A549 (cell line): ENCODE measurements at regions not wholly inside any gene's neighbourhood (a gene's known extent, or its start where the extent isn't known, plus 50 kb on each side); places are given as distances from the start of the nearest gene placed in this dataset.

Source experiments
- ATAC-seq, 2 experiments: fragments of 200-7000 bp in 1 of 2; fragments of >200 bp in 1 of 2; cut with Nextera tagmentation in 1 of 2; cut with Tn5 transposase in 1 of 2; 3 replicates each; pipeline versions ENCODE4 v1.8.0 to v1.9.1; 2018 to 2020; ENCODE audit warnings: mild to moderate bottlenecking in 1 of 2, moderate library complexity in 1 of 2
- CTCF ChIA-PET: fragments of 300-600 bp; sonication (Branson Sonifier 250); formaldehyde crosslinking; extraction: SDS; loops from one replicate; lab custom pipeline; 2021; ENCODE audit warnings: antibody characterized with exemption, inconsistent platforms; lab: Yijun Ruan, JAX
- POLR2A ChIA-PET: fragments of 350-600 bp; formaldehyde crosslinking; extraction: SDS; loops from one replicate; lab custom pipeline; 2021; ENCODE audit warnings: antibody characterized with exemption, inconsistent platforms; lab: Yijun Ruan, JAX
- DNase-seq, 2 experiments: peaks; one replicate each; pipeline versions ENCODE4 v3.0.0 to v3.0.0-alpha.2; 2011 to 2016; ENCODE audit warnings: low read depth in 1 of 2, low spot score in 1 of 2
- FAIRE-seq: peaks from 2 replicates; lab custom pipeline; 2011; peaks lifted over from hg19 to GRCh38; lab: Jason Lieb, UNC
- H3K27ac ChIP-seq, 2 experiments: fragments of >200 bp; sonication (Bioruptor Twin); formaldehyde crosslinking; 3 replicates each; pipeline ENCODE4 v1.5.1; 2016 to 2017
- H3K4me1 ChIP-seq: fragments of >200 bp; sonication (Bioruptor Twin); formaldehyde crosslinking; 3 replicates; pipeline ENCODE4 v1.6.1; 2016
- H3K4me2 ChIP-seq: fragments of >200 bp; sonication (Bioruptor Twin); formaldehyde crosslinking; 3 replicates; pipeline ENCODE4 v1.6.1; 2016
- H3K4me3 ChIP-seq: fragments of >200 bp; sonication (Bioruptor Twin); formaldehyde crosslinking; 3 replicates; pipeline ENCODE4 v1.5.1; 2016
- H3K9me3 ChIP-seq: fragments of >200 bp; sonication (Bioruptor Twin); formaldehyde crosslinking; 3 replicates; pipeline ENCODE4 v1.6.1; 2016
- CBX2 ChIP-seq: fragments of 200-600 bp; sonication (generic); IDR thresholded peaks from 2 replicates; pipeline ENCODE4 v1.6.1; 2016; ENCODE audit warnings: low read depth, mild to moderate bottlenecking, borderline replicate concordance
- CEBPB ChIP-seq, 2 experiments: fragments of >200 bp in 1 of 2; sonication (Bioruptor Twin) in 1 of 2; formaldehyde crosslinking in 1 of 2; IDR thresholded peaks; 2 replicates each; pipeline ENCODE4 v1.6.1; 2012 to 2016
- CHD2 ChIP-seq: fragments of 150-350 bp; IDR thresholded peaks from 2 replicates; pipeline ENCODE4 v1.6.1; 2014; ENCODE audit warnings: low read length; ENCODE audit not compliant: partially characterized antibody
- CHD4 ChIP-seq: fragments of 200-600 bp; sonication (generic); IDR thresholded peaks from 2 replicates; pipeline ENCODE4 v1.6.1; 2016; ENCODE audit warnings: antibody characterized with exemption, mild to moderate bottlenecking, borderline replicate concordance
- EP300 ChIP-seq, 2 experiments: fragments of >200 bp; sonication (Bioruptor Twin); formaldehyde crosslinking; IDR thresholded peaks; 2 replicates in 1 of 2; 3 replicates in 1 of 2; pipeline ENCODE4 v1.6.1; 2016 to 2017
- FOSL2 ChIP-seq, 2 experiments: fragments of 450-650 bp in 1 of 2; fragments of >200 bp in 1 of 2; sonication (Bioruptor Twin) in 1 of 2; formaldehyde crosslinking; IDR thresholded peaks; 2 replicates each; pipeline versions ENCODE4 v1.5.0 to v1.6.1; 2016 to 2020; ENCODE audit warnings: mild to moderate bottlenecking in 1 of 2, moderate library complexity in 1 of 2
- GATA3 ChIP-seq: IDR thresholded peaks from 2 replicates; pipeline ENCODE4 v1.6.1; 2012; ENCODE audit warnings: borderline replicate concordance
- HOXA7 ChIP-seq: fragments of 250-450 bp; sonication (Bioruptor Pico); IDR thresholded peaks from 2 replicates; pipeline ENCODE4 v1.5.0; 2020; ENCODE audit warnings: mild to moderate bottlenecking, moderate library complexity
- JUN ChIP-seq, 2 experiments: fragments of >200 bp; sonication (Bioruptor Twin); formaldehyde crosslinking; IDR thresholded peaks; 2 replicates in 1 of 2; 3 replicates in 1 of 2; pipeline ENCODE4 v1.6.1; 2016 to 2017
- JUNB ChIP-seq: fragments of >200 bp; sonication (Bioruptor Twin); formaldehyde crosslinking; IDR thresholded peaks from 2 replicates; pipeline ENCODE4 v1.6.1; 2016
- NFE2L2 ChIP-seq: fragments of 150-350 bp; conservative IDR thresholded peaks from 2 replicates; pipeline ENCODE4 v1.6.1; 2014; ENCODE audit warnings: low read length
- RAD21 ChIP-seq, 2 experiments: fragments of >200 bp in 1 of 2; sonication (Bioruptor Twin) in 1 of 2; formaldehyde crosslinking in 1 of 2; IDR thresholded peaks in 1 of 2; conservative IDR thresholded peaks in 1 of 2; 2 replicates in 1 of 2; 3 replicates in 1 of 2; pipeline ENCODE4 v1.6.1; 2012 to 2018; ENCODE audit warnings: inconsistent platforms in 1 of 2
- REST ChIP-seq: fragments of 200-600 bp; sonication (generic); IDR thresholded peaks from 2 replicates; pipeline ENCODE4 v1.6.1; 2016; ENCODE audit warnings: antibody characterized with exemption, mild to moderate bottlenecking, moderate library complexity
- RFX5 ChIP-seq: fragments of 450-650 bp; IDR thresholded peaks from 2 replicates; pipeline ENCODE4 v1.7.1; 2014; ENCODE audit warnings: antibody characterized with exemption, mild to moderate bottlenecking, moderate library complexity
- SREBF2 ChIP-seq: fragments of 450-650 bp; IDR thresholded peaks from 2 replicates; pipeline ENCODE4 v1.6.1; 2014; ENCODE audit warnings: mild to moderate bottlenecking, moderate library complexity
- ZC3H11A ChIP-seq: fragments of 450-650 bp; IDR thresholded peaks from 2 replicates; pipeline ENCODE4 v1.6.1; 2014; ENCODE audit warnings: antibody characterized with exemption, mild to moderate bottlenecking
- ZSCAN20 ChIP-seq: fragments of 250-450 bp; sonication (Bioruptor Pico); IDR thresholded peaks from 2 replicates; pipeline ENCODE4 v1.8.0; 2022; ENCODE audit warnings: mild to moderate bottlenecking, moderate library complexity
- WGBS: methylation state at CpG from one replicate; pipeline ENCODE4 v1.1.6; 2017; ENCODE audit errors: missing lambda C conversion rate; 5-methylcytosine and 5-hydroxymethylcytosine counted together
- TF ChIP-seq, protein P1 (sequence below): fragments of 150-350 bp; IDR thresholded peaks from 2 replicates; pipeline ENCODE4 v1.6.1; 2014; ENCODE audit warnings: low read depth, mild to moderate bottlenecking, low read length
- TF ChIP-seq, protein P2 (sequence below): IDR thresholded peaks from 2 replicates; pipeline ENCODE4 v1.6.1; 2012

DNA sequence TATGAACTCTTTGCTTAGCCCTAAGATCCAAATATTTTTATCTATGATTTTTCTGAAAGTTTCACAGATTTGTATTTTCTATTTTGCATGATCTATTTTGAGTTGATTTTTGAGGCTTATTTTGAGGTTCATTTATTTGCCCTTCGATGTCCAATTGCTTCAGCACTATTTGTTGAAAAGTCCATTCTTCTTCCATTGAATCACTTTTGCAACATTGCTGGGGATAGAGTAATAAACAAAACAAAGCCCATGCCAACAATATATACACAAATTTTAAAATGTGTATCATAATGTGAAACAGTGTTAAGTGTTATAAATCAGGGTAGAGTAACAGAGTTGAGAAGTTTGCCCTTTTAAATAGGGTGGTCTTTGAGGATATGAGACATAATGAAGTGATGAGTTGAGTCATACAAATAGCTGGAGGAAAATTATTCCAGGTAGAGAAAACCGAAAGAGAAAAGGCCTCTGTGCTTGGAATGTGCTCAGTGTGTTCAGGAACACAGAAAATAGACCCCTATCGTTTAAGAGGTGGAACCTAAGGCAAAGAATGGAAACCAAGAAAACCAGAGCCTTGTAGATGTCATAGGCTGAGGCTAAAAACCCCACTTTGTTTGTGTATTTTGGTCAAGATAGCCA is 172.7 kb upstream of the NR5A2 start:
- no peak overlapping the region for H3K4me3 ChIP-seq
- DNase-seq, result peak in 1 of 2 experiments; percentile 18
- WGBS, result 26% methylated on average over 3 of the region's 3 CpGs
- H3K9me3 ChIP-seq, result no peaks in the 10 kb centered on the region
- peak overlapping the region; percentile 72 to 86 for H3K27ac ChIP-seq
- peak overlapping the region; percentile 53 for H3K4me2 ChIP-seq
- 0 out of 6 replicates have a peak, but pooled peaks of 1 of the 2 experiments have one; percentile 5 for ATAC-seq
- POLR2A ChIA-PET, result no interaction called here
- CTCF ChIA-PET, result no interaction called here
- no peak for FAIRE-seq
- TF ChIP-seq, protein P1, sequence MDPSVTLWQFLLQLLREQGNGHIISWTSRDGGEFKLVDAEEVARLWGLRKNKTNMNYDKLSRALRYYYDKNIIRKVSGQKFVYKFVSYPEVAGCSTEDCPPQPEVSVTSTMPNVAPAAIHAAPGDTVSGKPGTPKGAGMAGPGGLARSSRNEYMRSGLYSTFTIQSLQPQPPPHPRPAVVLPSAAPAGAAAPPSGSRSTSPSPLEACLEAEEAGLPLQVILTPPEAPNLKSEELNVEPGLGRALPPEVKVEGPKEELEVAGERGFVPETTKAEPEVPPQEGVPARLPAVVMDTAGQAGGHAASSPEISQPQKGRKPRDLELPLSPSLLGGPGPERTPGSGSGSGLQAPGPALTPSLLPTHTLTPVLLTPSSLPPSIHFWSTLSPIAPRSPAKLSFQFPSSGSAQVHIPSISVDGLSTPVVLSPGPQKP, result no peak
- TF ChIP-seq JUN (IDR thresholded peaks at IDR 0.05) (no peak), HOXA7 (CRISPR knock-in tag) (no peak), CBX2 (no peak), RFX5 (no peak), REST (no peak), ZC3H11A (no peak), CHD2 (no peak), CHD4 (no peak), JUNB (no peak), ZSCAN20 (CRISPR knock-in tag) (no peak), NFE2L2 (no peak)
- TF ChIP-seq, all 56 proteins: peak for 0
- peaks cover 52% of the 10 kb centered on the region for H3K4me1 ChIP-seq

DNA sequence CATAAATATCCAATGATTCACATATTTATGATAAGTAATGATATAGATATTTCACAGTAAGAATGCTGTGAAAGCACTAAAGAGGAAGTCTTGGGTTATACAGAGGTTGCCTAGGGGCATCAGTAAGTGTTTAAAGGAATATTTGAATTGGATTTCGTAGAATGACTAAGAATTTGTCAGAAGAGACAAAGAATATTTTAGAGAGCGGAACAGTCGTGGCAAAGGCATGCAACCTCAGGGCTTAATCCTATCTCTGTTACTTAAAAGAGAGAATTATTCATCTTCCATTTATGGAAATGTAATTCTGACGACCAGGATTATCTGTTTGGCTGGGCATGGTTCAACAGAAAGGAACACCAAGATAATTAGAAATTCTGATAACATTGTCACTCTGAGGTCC is 171.9 kb upstream of the NR5A2 start:
- H3K4me2 ChIP-seq, result peak overlapping the region; percentile 53
- peaks cover 54% of the 10 kb centered on the region for H3K4me1 ChIP-seq
- ChIA-PET CTCF (interaction anchor here (0.6 kb wide), 1 partner anchor 124 kb away, joined by 4 read pairs; no protein-coding TSS in a partner anchor), POLR2A (no interaction called here)
- H3K9me3 ChIP-seq, result no peaks in the 10 kb centered on the region
- FAIRE-seq (peak; percentile 84), DNase-seq (peak; percentile 11 to 77), ATAC-seq (peak; percentile 48 to 84; a peak in 3 of 6 replicates)
- no peak overlapping the region for H3K4me3 ChIP-seq
- H3K27ac ChIP-seq, result peak overlapping the region; percentile 72 to 86
- TF ChIP-seq, protein P2, sequence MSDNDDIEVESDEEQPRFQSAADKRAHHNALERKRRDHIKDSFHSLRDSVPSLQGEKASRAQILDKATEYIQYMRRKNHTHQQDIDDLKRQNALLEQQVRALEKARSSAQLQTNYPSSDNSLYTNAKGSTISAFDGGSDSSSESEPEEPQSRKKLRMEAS, result 0 out of 2 replicates have a peak, but pooled peaks have one; percentile 11
- TF ChIP-seq SREBF2, result no peak
- TF ChIP-seq CHD4, result no peak
- peak; percentile 8 to 13; a peak in 2 of 5 replicates for TF ChIP-seq RAD21 (conservative IDR thresholded peaks at IDR 0.05 in 1 of 2, IDR thresholded peaks at IDR 0.05 in 1 of 2)
- TF ChIP-seq JUNB, result peak; percentile 82
- 0 out of 5 replicates have a peak, but pooled peaks of 1 of the 2 experiments have one; percentile 45 for TF ChIP-seq JUN (IDR thresholded peaks at IDR 0.05)
- TF ChIP-seq CEBPB (IDR thresholded peaks at IDR 0.05), result peak in 1 of 2 experiments; percentile 18; a peak in 1 of 4 replicates
- peak; percentile 53; the same call in 1 of the 2 replicates for TF ChIP-seq FOSL2 (IDR thresholded peaks at IDR 0.05)
- peak; percentile 82 for TF ChIP-seq FOSL2 (CRISPR knock-in tag; IDR thresholded peaks at IDR 0.05)
- TF ChIP-seq EP300 (IDR thresholded peaks at IDR 0.05), result peak in 1 of 2 experiments; percentile 70; a peak in 2 of 5 replicates
- peak; percentile 85; the same call in 1 of the 2 replicates for TF ChIP-seq GATA3
- WGBS, result 14% methylated on average over 4 of the region's 4 CpGs
